IMR-90 (cell line): ENCODE measurements at regions not wholly inside any gene's neighbourhood (a gene's known extent, or its start where the extent isn't known, plus 50 kb on each side); places are given as distances from the start of the nearest gene placed in this dataset.

Source experiments
- ATAC-seq: fragments of 200-7000 bp; cut with Tn5 transposase; 2 replicates; pipeline ENCODE4 v1.9.1; 2020; ENCODE audit warnings: low read depth, mild to moderate bottlenecking, moderate library complexity
- BruUV-seq: library from RNA; stranded (reverse); fragments of 400-500 nt; replicated peaks from 2 replicates; lab custom pipeline; 2021; lab: Mats Ljungman, UMichigan
- CTCF ChIA-PET: fragments of 300-600 bp; formaldehyde crosslinking; extraction: SDS; loops from one replicate; lab custom pipeline; 2021; ENCODE audit warnings: antibody characterized with exemption; lab: Yijun Ruan, JAX
- POLR2A ChIA-PET: fragments of 300-600 bp; sonication (Branson Sonifier 250); formaldehyde crosslinking; loops from one replicate; lab custom pipeline; 2022; ENCODE audit warnings: antibody characterized with exemption; ENCODE audit not compliant: unreplicated experiment; lab: Charles Lee
- DNase-seq: peaks from one replicate; pipeline ENCODE4 v3.0.0; 2013
- H2AFZ ChIP-seq: replicated peaks from 2 replicates; pipeline ENCODE3; 2013; ENCODE audit warnings: low read length, mild to moderate bottlenecking; ENCODE audit not compliant: poor library complexity
- H2AK5ac ChIP-seq: 2 replicates; pipeline ENCODE4 v1.6.1; 2013; ENCODE audit warnings: low read depth, low read length, inconsistent platforms
- H2AK9ac ChIP-seq: replicated peaks from 2 replicates; pipeline ENCODE3; 2013; ENCODE audit warnings: mild to moderate bottlenecking, low read depth, low read length, moderate library complexity; ENCODE audit not compliant: poor library complexity
- H2BK120ac ChIP-seq: 2 replicates; pipeline ENCODE4 v1.6.1; 2013; ENCODE audit warnings: low read depth, low read length, inconsistent platforms
- H2BK15ac ChIP-seq: 3 replicates; pipeline ENCODE4 v1.6.1; 2013; ENCODE audit warnings: low read depth, low read length, inconsistent platforms
- H2BK20ac ChIP-seq: 2 replicates; pipeline ENCODE4 v1.6.1; 2013; ENCODE audit warnings: low read depth, mild to moderate bottlenecking, inconsistent platforms, low read length, moderate library complexity
- H2BK5ac ChIP-seq: 2 replicates; pipeline ENCODE4 v1.6.1; 2013; ENCODE audit warnings: mild to moderate bottlenecking, low read depth, low read length, inconsistent platforms; ENCODE audit not compliant: poor library complexity, severe bottlenecking
- H3K14ac ChIP-seq: replicated peaks from 2 replicates; pipeline ENCODE4 v1.6.1; 2013; ENCODE audit warnings: low read depth, low read length, inconsistent platforms
- H3K18ac ChIP-seq: 2 replicates; pipeline ENCODE4 v1.6.1; 2013; ENCODE audit warnings: low read depth, low read length, control low read depth
- H3K23ac ChIP-seq: 2 replicates; pipeline ENCODE4 v1.6.1; 2013; ENCODE audit warnings: low read depth, low read length, inconsistent platforms
- H3K27ac ChIP-seq: 2 replicates; pipeline ENCODE4 v1.5.1; 2013; ENCODE audit warnings: mild to moderate bottlenecking, control low read depth, low read length; ENCODE audit not compliant: insufficient read depth
- H3K27me3 ChIP-seq: 2 replicates; pipeline ENCODE4 v1.6.1; 2013; ENCODE audit warnings: low read length; ENCODE audit not compliant: control insufficient read depth, insufficient read depth
- H3K36me3 ChIP-seq: 2 replicates; pipeline ENCODE4 v1.6.1; 2013; ENCODE audit warnings: low read length, mixed read lengths; ENCODE audit not compliant: control insufficient read depth, insufficient read depth
- H3K4ac ChIP-seq: 2 replicates; pipeline ENCODE4 v1.6.1; 2013; ENCODE audit warnings: low read depth, low read length, inconsistent platforms
- H3K4me1 ChIP-seq: 2 replicates; pipeline ENCODE4 v1.6.1; 2013; ENCODE audit warnings: low read length, mixed read lengths; ENCODE audit not compliant: control insufficient read depth, insufficient read depth
- H3K4me2 ChIP-seq: 2 replicates; pipeline ENCODE4 v1.6.1; 2013; ENCODE audit warnings: low read depth, mild to moderate bottlenecking, control low read depth, low read length, moderate library complexity
- H3K4me3 ChIP-seq: 2 replicates; pipeline ENCODE4 v1.5.1; 2013; ENCODE audit warnings: low read depth, mild to moderate bottlenecking, control low read depth, low read length, moderate library complexity; ENCODE audit not compliant: insufficient read depth
- H3K56ac ChIP-seq: 2 replicates; pipeline ENCODE4 v1.6.1; 2013; ENCODE audit warnings: low read length, inconsistent platforms; ENCODE audit not compliant: insufficient read depth; ENCODE audit errors: extremely low read depth
- H3K79me1 ChIP-seq, 2 experiments: 2 replicates each; pipeline ENCODE4 v1.6.1; 2013; ENCODE audit warnings: low read length in 2 of 2, inconsistent platforms in 1 of 2, low read depth in 1 of 2
- H3K9ac ChIP-seq: 2 replicates; pipeline ENCODE4 v1.6.1; 2013; ENCODE audit warnings: low read depth, low read length, control low read depth
- H3K9me1 ChIP-seq: 2 replicates; pipeline ENCODE4 v1.6.1; 2013; ENCODE audit warnings: low read length, inconsistent platforms; ENCODE audit not compliant: insufficient read depth
- H3K9me3 ChIP-seq: 2 replicates; pipeline ENCODE4 v1.6.1; 2013; ENCODE audit warnings: low read length; ENCODE audit not compliant: control insufficient read depth, insufficient read depth
- H4K20me1 ChIP-seq: 2 replicates; pipeline ENCODE4 v1.6.1; 2013; ENCODE audit warnings: low read length, inconsistent platforms; ENCODE audit not compliant: insufficient read depth
- H4K5ac ChIP-seq: 2 replicates; pipeline ENCODE4 v1.6.1; 2013; ENCODE audit warnings: mild to moderate bottlenecking, low read depth, low read length, control low read depth
- H4K8ac ChIP-seq, 2 experiments: 2 replicates each; pipeline ENCODE4 v1.6.1; 2013; ENCODE audit warnings: low read depth in 2 of 2, low read length in 2 of 2, control low read depth in 1 of 2, inconsistent platforms in 1 of 2
- H4K91ac ChIP-seq: 2 replicates; pipeline ENCODE4 v1.6.1; 2013; ENCODE audit warnings: low read depth, low read length, inconsistent platforms; ENCODE audit not compliant: insufficient read depth
- MAZ ChIP-seq: IDR thresholded peaks from 2 replicates; pipeline ENCODE4 v1.6.1; 2012; ENCODE audit warnings: low read depth, mild to moderate bottlenecking, low read length, improper control_type of control experiment, moderate library complexity, borderline replicate concordance
- WGBS, 2 experiments: methylation state at CpG; one replicate each; pipeline versions ENCODE4 v1.1.5 to v1.1.7; 2013; ENCODE audit warnings: missing lambda C conversion rate in 2 of 2; ENCODE audit not compliant: insufficient read length in 1 of 2; ENCODE audit errors: extremely low coverage in 2 of 2; 5-methylcytosine and 5-hydroxymethylcytosine counted together
- dilution Hi-C: fragments of 300-500 bp; cut with HindIII; formaldehyde crosslinking; loops from one replicate; pipeline ENCODE4 v1.14.3; 2018; ENCODE audit warnings: low sequenced_read_pairs; ENCODE audit not compliant: unreplicated experiment
- in situ Hi-C: fragments of 300-500 bp; cut with MboI; formaldehyde crosslinking; loops from 3 replicates; pipeline ENCODE4 v1.14.3; 2019; ENCODE audit warnings: low sequenced_read_pairs, inconsistent platforms, mixed read lengths
- intact Hi-C: fragments of 100-400 bp; cut with micrococcal nuclease; formaldehyde crosslinking; loops from 2 replicates; pipeline ENCODE4 v1.10.0; 2022

DNA sequence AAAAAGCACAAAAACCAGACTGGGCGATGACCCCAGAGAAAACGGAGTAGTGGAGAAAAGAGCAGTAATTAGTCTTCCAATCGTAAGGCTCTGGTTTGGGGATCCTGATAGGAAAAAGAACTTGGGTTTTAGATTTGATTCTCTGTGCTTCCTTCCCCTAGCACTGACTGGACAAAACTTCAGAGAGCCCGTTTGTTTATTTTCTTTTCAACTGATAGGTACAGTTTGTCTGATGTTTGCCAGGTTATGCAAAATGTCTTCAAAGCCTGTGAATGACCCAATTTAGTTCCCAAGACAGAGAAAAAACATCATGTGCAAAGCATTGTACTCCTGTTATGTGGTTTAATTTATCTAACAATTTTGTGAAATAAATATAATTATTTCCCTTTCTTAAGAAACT lies 151.1 kb upstream of the COX10 start:
- intact Hi-C loops = no loop called here
- in situ Hi-C loops = no loop called here
- Histone ChIP-seq H4K5ac (no peak overlapping the region), H3K18ac (no peak overlapping the region), H2AK9ac (no peak overlapping the region), H3K4me3 (no peak overlapping the region), H3K4me1 (no peaks in the 10 kb centered on the region), H2AFZ (no peak overlapping the region), H2BK15ac (no peak overlapping the region), H2BK5ac (no peak overlapping the region), H4K20me1 (no peaks in the 10 kb centered on the region), H4K91ac (no peak overlapping the region), H3K23ac (no peak overlapping the region), H3K9me1 (no peaks in the 10 kb centered on the region), H2AK5ac (no peak overlapping the region), H3K4me2 (no peak overlapping the region), H3K56ac (no peak overlapping the region), H3K4ac (no peak overlapping the region), H3K14ac (no peak overlapping the region), H3K9me3 (no peaks in the 10 kb centered on the region), H3K27ac (no peak overlapping the region), H3K79me1 (no peaks in the 10 kb centered on the region), H3K9ac (no peak overlapping the region), H3K27me3 (peaks cover 4% of the 10 kb centered on the region), H2BK20ac (no peak overlapping the region), H3K36me3 (no peaks in the 10 kb centered on the region), H2BK120ac (no peak overlapping the region), H4K8ac (no peak overlapping the region)
- no peak for ATAC-seq
- POLR2A ChIA-PET = no interaction called here
- CTCF ChIA-PET = no interaction called here
- no CpG with 5 or more reads among the region's 4 CpGs for WGBS, 2 experiments
- no peak for DNase-seq
- dilution Hi-C loops = no loop called here
- BruUV-seq = no TSS peak
- TF ChIP-seq MAZ = no peak
